ENCODE measurements at regions not wholly inside any gene's neighbourhood (a gene's known extent, or its start where the extent isn't known, plus 50 kb on each side); places are given as distances from the start of the nearest gene placed in this dataset.

DNA sequence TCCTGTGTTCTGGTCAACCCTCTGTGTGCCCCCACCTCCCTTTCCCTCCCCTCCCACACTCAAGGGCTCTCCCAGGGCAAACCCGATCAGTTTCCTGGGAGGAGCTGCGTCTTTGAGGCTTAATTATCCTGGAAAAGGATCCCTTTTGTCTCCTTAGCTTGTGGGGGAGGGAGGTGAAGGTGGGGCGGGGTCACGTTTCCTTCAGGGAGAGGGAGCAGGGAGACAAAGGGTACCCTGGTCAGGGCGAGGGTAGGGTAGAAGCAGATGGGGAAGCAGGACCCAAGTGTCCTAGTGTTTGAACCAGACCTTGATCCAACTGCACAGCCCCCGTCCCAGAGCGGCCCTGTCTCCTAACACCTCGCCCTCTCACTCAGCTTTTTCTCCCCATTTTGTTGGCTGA lies 90.1 kb downstream of the HIF1AN start:
- intact Hi-C loops (cut with DNase I; ENCODE audit: low total_unique reads): no loop called here
- in situ Hi-C loops (cut with MboI; ENCODE audit: low sequenced_read_pairs in 4 of 4): no loop called here
- H3K4me3 ChIP-seq: no peak overlapping the region

DNA sequence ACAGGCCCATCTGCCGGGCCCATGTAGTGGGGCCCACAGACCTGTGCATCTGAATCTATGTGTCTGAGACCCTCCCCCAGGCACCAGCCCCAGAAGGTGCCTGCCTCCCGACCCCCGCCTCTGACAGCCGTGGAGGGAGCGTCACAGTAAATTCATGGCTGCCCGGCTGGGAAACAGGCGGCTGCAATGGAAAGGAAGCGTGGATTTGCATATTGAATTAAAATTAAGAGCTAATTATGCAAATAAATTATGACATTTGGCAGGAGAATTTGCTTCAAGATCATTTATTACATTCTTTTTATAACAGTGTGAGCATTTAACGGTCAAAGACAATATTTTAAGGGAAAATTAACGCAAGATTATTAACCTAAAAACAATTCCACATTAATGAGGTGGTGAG lies 92.3 kb downstream of the HIF1AN start:
- no peak for ATAC-seq
- Histone ChIP-seq H3K27ac (no peak overlapping the region), H3K4me3 (no peak overlapping the region), H3K9me3 (no peaks in the 10 kb centered on the region), H3K27me3 (peaks cover 33 to 36% (median 34%) of the 10 kb centered on the region in 3 donors), H3K36me3 (no peaks in the 10 kb centered on the region), H3K4me1 (no peaks in the 10 kb centered on the region)
- intact Hi-C loops (cut with DNase I; ENCODE audit: low total_unique reads) (no loop called here), in situ Hi-C loops (cut with MboI; ENCODE audit: low sequenced_read_pairs in 4 of 4) (no loop called here)
- TF ChIP-seq POLR2A (IDR thresholded peaks at IDR 0.05): no peak
- TF ChIP-seq, protein P1, sequence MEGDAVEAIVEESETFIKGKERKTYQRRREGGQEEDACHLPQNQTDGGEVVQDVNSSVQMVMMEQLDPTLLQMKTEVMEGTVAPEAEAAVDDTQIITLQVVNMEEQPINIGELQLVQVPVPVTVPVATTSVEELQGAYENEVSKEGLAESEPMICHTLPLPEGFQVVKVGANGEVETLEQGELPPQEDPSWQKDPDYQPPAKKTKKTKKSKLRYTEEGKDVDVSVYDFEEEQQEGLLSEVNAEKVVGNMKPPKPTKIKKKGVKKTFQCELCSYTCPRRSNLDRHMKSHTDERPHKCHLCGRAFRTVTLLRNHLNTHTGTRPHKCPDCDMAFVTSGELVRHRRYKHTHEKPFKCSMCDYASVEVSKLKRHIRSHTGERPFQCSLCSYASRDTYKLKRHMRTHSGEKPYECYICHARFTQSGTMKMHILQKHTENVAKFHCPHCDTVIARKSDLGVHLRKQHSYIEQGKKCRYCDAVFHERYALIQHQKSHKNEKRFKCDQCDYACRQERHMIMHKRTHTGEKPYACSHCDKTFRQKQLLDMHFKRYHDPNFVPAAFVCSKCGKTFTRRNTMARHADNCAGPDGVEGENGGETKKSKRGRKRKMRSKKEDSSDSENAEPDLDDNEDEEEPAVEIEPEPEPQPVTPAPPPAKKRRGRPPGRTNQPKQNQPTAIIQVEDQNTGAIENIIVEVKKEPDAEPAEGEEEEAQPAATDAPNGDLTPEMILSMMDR (IDR thresholded peaks at IDR 0.05 in 4 of 5, conservative IDR thresholded peaks at IDR 0.05 in 1 of 5): no peak
- DNase-seq: no peak

More for the DNA sequence above, 90.1 kb downstream of the HIF1AN start:
- H3K36me3 ChIP-seq: no peaks in the 10 kb centered on the region
- peaks cover 31 to 44% (median 41%) of the 10 kb centered on the region in 3 donors for H3K27me3 ChIP-seq
- DNase-seq: no peak
- H3K4me1 ChIP-seq: no peaks in the 10 kb centered on the region
- TF ChIP-seq, protein P1 (IDR thresholded peaks at IDR 0.05 in 4 of 5, conservative IDR thresholded peaks at IDR 0.05 in 1 of 5): no peak
- TF ChIP-seq POLR2A (IDR thresholded peaks at IDR 0.05): no peak
- ATAC-seq: no peak
- no peak overlapping the region for H3K27ac ChIP-seq
- H3K9me3 ChIP-seq: no peaks in the 10 kb centered on the region

DNA sequence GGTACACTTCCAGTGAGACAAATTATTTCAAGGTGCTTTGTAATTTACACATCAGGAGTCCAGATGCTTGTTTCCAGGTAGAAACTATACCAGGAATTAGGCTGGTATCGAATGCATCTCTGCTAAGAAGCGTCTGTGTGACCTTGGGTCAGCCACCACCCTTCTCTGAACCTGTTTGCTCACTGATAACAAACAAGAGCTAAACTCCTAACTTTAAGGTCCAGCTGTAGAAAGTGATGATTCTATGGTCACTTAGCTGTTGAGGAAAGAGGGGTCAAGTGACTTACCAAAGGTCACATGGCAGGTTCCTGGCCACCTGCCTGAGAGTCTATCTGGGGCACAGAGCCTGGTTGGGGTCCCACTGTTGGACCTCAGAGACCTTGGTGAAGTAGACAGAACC lies 95.4 kb downstream of the HIF1AN start:
- Histone ChIP-seq H3K9me3 (no peaks in the 10 kb centered on the region), H3K36me3 (no peaks in the 10 kb centered on the region), H3K4me1 (no peaks in the 10 kb centered on the region), H3K27ac (no peak overlapping the region), H3K4me3 (no peak overlapping the region), H3K27me3 (peaks cover 11 to 21% (median 12%) of the 10 kb centered on the region in 3 donors)
- TF ChIP-seq POLR2A (IDR thresholded peaks at IDR 0.05): no peak
- TF ChIP-seq, protein P1 (IDR thresholded peaks at IDR 0.05 in 4 of 5, conservative IDR thresholded peaks at IDR 0.05 in 1 of 5): no peak
- in situ Hi-C loops (cut with MboI; ENCODE audit: low sequenced_read_pairs in 4 of 4) (no loop called here), intact Hi-C loops (cut with DNase I; ENCODE audit: low total_unique reads) (no loop called here)
- ATAC-seq: no peak
- DNase-seq: no peak

DNA sequence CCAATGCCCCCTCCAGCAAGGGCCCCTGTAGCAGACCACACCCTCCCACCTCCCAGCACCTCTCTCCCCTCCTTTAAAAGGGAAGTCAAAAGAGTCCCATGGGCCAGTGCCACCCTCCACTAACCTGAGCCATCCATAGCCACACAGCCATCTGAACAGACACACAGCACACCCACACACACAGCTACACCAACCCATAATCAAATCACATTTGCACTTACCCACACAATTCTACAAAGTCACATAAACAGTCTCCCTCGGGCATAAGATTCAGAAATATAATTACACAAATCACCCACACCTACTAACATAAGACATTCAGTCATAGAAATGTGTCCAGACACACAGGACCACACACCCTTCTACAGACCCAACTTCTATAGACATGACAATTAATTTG lies 96.3 kb downstream of the HIF1AN start:
- H3K27me3 ChIP-seq: peaks cover 8 to 16% (median 10%) of the 10 kb centered on the region in 3 donors
- DNase-seq (no peak), ATAC-seq (no peak)
- H3K36me3 ChIP-seq: no peaks in the 10 kb centered on the region
- H3K4me3 ChIP-seq: no peak overlapping the region
- H3K9me3 ChIP-seq: no peaks in the 10 kb centered on the region
- no peak for TF ChIP-seq POLR2A (IDR thresholded peaks at IDR 0.05)
- TF ChIP-seq, protein P1 (IDR thresholded peaks at IDR 0.05 in 4 of 5, conservative IDR thresholded peaks at IDR 0.05 in 1 of 5): no peak
- intact Hi-C loops (cut with DNase I; ENCODE audit: low total_unique reads): no loop called here
- H3K4me1 ChIP-seq: no peaks in the 10 kb centered on the region
- H3K27ac ChIP-seq: no peak overlapping the region
- in situ Hi-C loops (cut with MboI; ENCODE audit: low sequenced_read_pairs in 4 of 4): no loop called here

DNA sequence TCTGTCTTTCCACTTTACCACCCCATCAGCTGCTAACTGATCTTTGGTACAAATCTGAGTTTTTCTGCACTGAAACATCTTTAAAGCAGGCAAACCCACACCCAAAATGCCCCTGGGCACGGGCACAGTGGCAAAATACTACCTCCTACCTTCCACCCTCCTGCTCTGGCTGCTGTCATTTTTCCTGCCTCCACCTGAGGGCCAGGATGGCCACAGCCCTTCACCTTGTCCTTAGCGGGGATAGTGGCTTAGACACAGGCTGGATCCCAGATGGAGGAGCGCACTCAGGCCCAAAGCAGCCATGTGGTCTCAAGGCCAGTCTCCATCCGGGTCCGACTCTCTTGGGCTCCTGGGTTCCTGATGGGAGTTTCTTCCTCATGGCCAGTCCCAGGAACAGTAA lies 98.3 kb downstream of the HIF1AN start:
- no peak overlapping the region for H3K27ac ChIP-seq
- in situ Hi-C loops (cut with MboI; ENCODE audit: low sequenced_read_pairs in 4 of 4): no loop called here
- no peaks in the 10 kb centered on the region for H3K9me3 ChIP-seq
- intact Hi-C loops (cut with DNase I; ENCODE audit: low total_unique reads): no loop called here
- DNase-seq (no peak), ATAC-seq (no peak)
- H3K4me1 ChIP-seq: no peaks in the 10 kb centered on the region
- H3K36me3 ChIP-seq: no peaks in the 10 kb centered on the region
- H3K27me3 ChIP-seq: peaks cover 24 to 29% (median 27%) of the 10 kb centered on the region in 3 donors
- no peak overlapping the region for H3K4me3 ChIP-seq
- TF ChIP-seq, protein P1 (IDR thresholded peaks at IDR 0.05 in 4 of 5, conservative IDR thresholded peaks at IDR 0.05 in 1 of 5): no peak
- no peak for TF ChIP-seq POLR2A (IDR thresholded peaks at IDR 0.05)
